GM23248 (cell line): ENCODE measurements at regions not wholly inside any gene's neighbourhood (a gene's known extent, or its start where the extent isn't known, plus 50 kb on each side); places are given as distances from the start of the nearest gene placed in this dataset.

Experiments used
- DNase-seq: peaks from one replicate; pipeline ENCODE4 v3.0.0-alpha.2; 2015
- H2AFZ ChIP-seq: fragments of 200-600 bp; sonication (generic); 2 replicates; pipeline ENCODE4 v1.6.1; 2016; ENCODE audit warnings: antibody characterized with exemption
- H3F3A ChIP-seq: fragments of 200-600 bp; sonication (generic); 2 replicates; pipeline ENCODE4 v1.6.1; 2016; ENCODE audit warnings: mild to moderate bottlenecking, antibody characterized with exemption, mixed run types; ENCODE audit not compliant: insufficient read depth
- H3K27ac ChIP-seq: fragments of 200-600 bp; sonication (generic); 2 replicates; pipeline ENCODE4 v1.5.1; 2016; ENCODE audit warnings: mild to moderate bottlenecking
- H3K27me3 ChIP-seq: fragments of 200-600 bp; sonication (generic); replicated peaks from 2 replicates; pipeline ENCODE4 v1.6.1; 2016; ENCODE audit warnings: mild to moderate bottlenecking; ENCODE audit not compliant: insufficient read depth
- H3K36me3 ChIP-seq: fragments of 200-600 bp; sonication (generic); 2 replicates; pipeline ENCODE4 v1.6.1; 2016; ENCODE audit warnings: low read depth, mild to moderate bottlenecking
- H3K4me1 ChIP-seq: fragments of 200-600 bp; sonication (generic); 2 replicates; pipeline ENCODE4 v1.6.1; 2016; ENCODE audit warnings: mild to moderate bottlenecking; ENCODE audit not compliant: insufficient read depth
- H3K4me2 ChIP-seq: fragments of 200-600 bp; sonication (generic); one replicate; pipeline ENCODE4 v1.6.1; 2016; ENCODE audit warnings: mild to moderate bottlenecking; ENCODE audit not compliant: unreplicated experiment
- H3K4me3 ChIP-seq: fragments of 200-600 bp; sonication (generic); 2 replicates; pipeline ENCODE4 v1.5.1; 2016; ENCODE audit warnings: mild to moderate bottlenecking
- H3K79me2 ChIP-seq: fragments of 200-600 bp; sonication (generic); 2 replicates; pipeline ENCODE4 v1.6.1; 2016; ENCODE audit warnings: mild to moderate bottlenecking; ENCODE audit not compliant: insufficient read depth
- H3K9ac ChIP-seq: fragments of 200-600 bp; sonication (generic); 2 replicates; pipeline ENCODE4 v1.6.1; 2016; ENCODE audit warnings: mild to moderate bottlenecking
- H3K9me2 ChIP-seq: fragments of 200-600 bp; sonication (generic); 2 replicates; pipeline ENCODE4 v1.6.1; 2016; ENCODE audit warnings: mixed run types, mild to moderate bottlenecking, moderate library complexity; ENCODE audit not compliant: insufficient read depth
- H3K9me3 ChIP-seq: fragments of 200-600 bp; sonication (generic); one replicate; pipeline ENCODE4 v1.6.1; 2017; ENCODE audit warnings: low read depth
- H4K20me1 ChIP-seq: fragments of 200-600 bp; sonication (generic); 2 replicates; pipeline ENCODE4 v1.6.0; 2016; ENCODE audit not compliant: insufficient read depth
- EZH2 ChIP-seq: fragments of 200-600 bp; sonication (generic); IDR thresholded peaks from 2 replicates; pipeline ENCODE4 v1.6.1; 2018; ENCODE audit warnings: antibody characterized with exemption, mild to moderate bottlenecking; ENCODE audit not compliant: insufficient read depth, poor library complexity, severe bottlenecking
- EZH2phosphoT487 ChIP-seq: fragments of 200-600 bp; sonication (generic); IDR thresholded peaks from 2 replicates; pipeline ENCODE4 v1.6.1; 2018; ENCODE audit warnings: antibody characterized with exemption, moderate library complexity, mild to moderate bottlenecking, low read depth; ENCODE audit not compliant: insufficient read depth
- WGBS, 2 experiments: methylation state at CpG; one replicate each; pipeline ENCODE4 v1.1.6; 2015 to 2017; ENCODE audit warnings: low lambda C conversion rate in 2 of 2, low coverage in 1 of 2; ENCODE audit errors: missing lambda C conversion rate in 2 of 2; 5-methylcytosine and 5-hydroxymethylcytosine counted together
- in situ Hi-C: fragments of 300-500 bp; cut with MboI; formaldehyde crosslinking; loops from 2 replicates; pipeline ENCODE4 v1.15.0; 2020

GRCh38 chr1:228982637-228983036 lies 247.4 kb downstream of the RHOU start:
- Histone ChIP-seq H3F3A (no peaks in the 10 kb centered on the region), H3K9me2 (no peaks in the 10 kb centered on the region), H3K36me3 (no peaks in the 10 kb centered on the region), H3K27me3 (no peaks in the 10 kb centered on the region), H3K9me3 (no peaks in the 10 kb centered on the region), H3K9ac (no peak overlapping the region), H2AFZ (no peak overlapping the region), H3K27ac (no peak overlapping the region), H3K4me2 (no peak overlapping the region), H3K4me3 (no peak overlapping the region), H4K20me1 (no peaks in the 10 kb centered on the region), H3K4me1 (no peaks in the 10 kb centered on the region; the same call in 1 of the 2 replicates), H3K79me2 (no peaks in the 10 kb centered on the region)
- in situ Hi-C loops = no loop called here
- no peak for DNase-seq
- no peak for TF ChIP-seq EZH2
- TF ChIP-seq EZH2phosphoT487 = no peak
- 94% methylated on average over 5 of the region's 5 CpGs for WGBS, 2 experiments

- no peak for DNase-seq
- no peak overlapping the region for H3K4me2 ChIP-seq
- no peaks in the 10 kb centered on the region for H3K36me3 ChIP-seq
- H3K79me2 ChIP-seq = no peaks in the 10 kb centered on the region
- WGBS, 2 experiments = 85 to 88% methylated on average over 5 to 6 of the region's 6 CpGs
- no peak overlapping the region for H3K4me3 ChIP-seq
- no peaks in the 10 kb centered on the region for H3K27me3 ChIP-seq
- H3K9ac ChIP-seq = no peak overlapping the region
- no peaks in the 10 kb centered on the region for H4K20me1 ChIP-seq
- no peaks in the 10 kb centered on the region for H3K9me2 ChIP-seq
- no peaks in the 10 kb centered on the region; the same call in 1 of the 2 replicates for H3K4me1 ChIP-seq
- in situ Hi-C loops = no loop called here
- no peak overlapping the region for H3K27ac ChIP-seq
- no peaks in the 10 kb centered on the region for H3K9me3 ChIP-seq
- TF ChIP-seq EZH2phosphoT487 = no peak
- no peak for TF ChIP-seq EZH2
- no peak overlapping the region for H2AFZ ChIP-seq
- no peaks in the 10 kb centered on the region for H3F3A ChIP-seq
Observed at GRCh38 chr1:228983231-228983660, 248.0 kb downstream of the RHOU start.

- Histone ChIP-seq H3K79me2 (no peaks in the 10 kb centered on the region), H2AFZ (no peak overlapping the region), H3K36me3 (no peaks in the 10 kb centered on the region), H3K27me3 (no peaks in the 10 kb centered on the region), H3K9me2 (no peaks in the 10 kb centered on the region), H3F3A (no peaks in the 10 kb centered on the region), H3K27ac (no peak overlapping the region), H3K9me3 (no peaks in the 10 kb centered on the region), H3K4me3 (no peak overlapping the region), H3K4me2 (no peak overlapping the region), H3K9ac (no peak overlapping the region), H4K20me1 (no peaks in the 10 kb centered on the region), H3K4me1 (no peaks in the 10 kb centered on the region; the same call in 1 of the 2 replicates)
- 82 to 90% methylated on average over 4 of the region's 4 CpGs for WGBS, 2 experiments
- TF ChIP-seq EZH2phosphoT487 (no peak), EZH2 (no peak)
- no peak for DNase-seq
- in situ Hi-C loops = no loop called here
Observed at GRCh38 chr1:228983661-228984060, 248.4 kb downstream of the RHOU start.

DNA sequence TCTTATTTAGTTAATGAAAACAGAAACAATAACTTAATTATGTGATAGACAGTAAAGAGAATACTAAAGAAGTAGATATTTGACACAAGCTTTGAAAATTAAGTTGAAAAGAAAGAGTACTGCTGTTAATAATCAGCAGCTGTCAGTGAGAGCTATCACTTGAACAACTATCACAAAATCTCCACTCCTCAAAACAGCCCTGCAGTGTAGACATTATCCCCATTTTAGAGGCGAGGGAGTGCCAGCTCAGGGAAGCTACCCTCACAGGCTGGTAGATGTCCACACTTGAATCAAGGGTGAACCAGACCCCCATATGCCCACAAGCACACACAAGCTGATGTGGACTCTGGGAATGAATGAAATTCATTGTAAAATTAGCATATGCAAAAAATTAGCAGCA lies 248.8 kb downstream of the RHOU start:
- Histone ChIP-seq H3K4me2 (no peak overlapping the region), H3K4me3 (no peak overlapping the region), H3K9ac (no peak overlapping the region), H3K9me2 (no peaks in the 10 kb centered on the region), H2AFZ (no peak overlapping the region), H3K9me3 (no peaks in the 10 kb centered on the region), H3K27me3 (no peaks in the 10 kb centered on the region), H3K27ac (no peak overlapping the region), H3K4me1 (no peaks in the 10 kb centered on the region), H3K36me3 (no peaks in the 10 kb centered on the region), H3K79me2 (no peaks in the 10 kb centered on the region), H3F3A (no peaks in the 10 kb centered on the region), H4K20me1 (no peaks in the 10 kb centered on the region)
- TF ChIP-seq EZH2phosphoT487 = no peak
- 59 to 86% methylated on average over 1 of the region's 1 CpG for WGBS, 2 experiments
- in situ Hi-C loops = no loop called here
- no peak for DNase-seq
